IgD-negative memory B cell (primary cell): ENCODE measurements at regions not wholly inside any gene's neighbourhood (a gene's known extent, or its start where the extent isn't known, plus 50 kb on each side); places are given as distances from the start of the nearest gene placed in this dataset.
A peak's percentile ranks its signal among the peaks of the same experiment; 100 is the strongest.

Source experiments
- H3K27ac Mint-ChIP-seq, 3 donors: one replicate each; pipeline ENCODE4 v1.8.0; 2020 to 2022; ENCODE audit warnings: mild to moderate bottlenecking in 3 of 3, mixed read lengths in 3 of 3, moderate library complexity in 1 of 3
- H3K27me3 Mint-ChIP-seq: one replicate; pipeline ENCODE4 v1.8.0; 2021; ENCODE audit warnings: mixed read lengths
- H3K36me3 Mint-ChIP-seq: one replicate; pipeline ENCODE4 v1.8.0; 2020; ENCODE audit warnings: mild to moderate bottlenecking, mixed read lengths
- H3K4me1 Mint-ChIP-seq, 3 donors: one replicate each; pipeline ENCODE4 v1.8.0; 2020 to 2022; ENCODE audit warnings: mixed read lengths in 3 of 3, mild to moderate bottlenecking in 1 of 3
- H3K4me3 Mint-ChIP-seq, 4 donors: one replicate each; pipeline ENCODE4 v1.8.0; 2020 to 2022; ENCODE audit warnings: mild to moderate bottlenecking in 4 of 4, mixed read lengths in 4 of 4, moderate library complexity in 3 of 4
- H3K9me3 Mint-ChIP-seq, 3 donors: one replicate each; pipeline ENCODE4 v1.8.0; 2020 to 2021; ENCODE audit warnings: mixed read lengths in 3 of 3, mild to moderate bottlenecking in 1 of 3

DNA sequence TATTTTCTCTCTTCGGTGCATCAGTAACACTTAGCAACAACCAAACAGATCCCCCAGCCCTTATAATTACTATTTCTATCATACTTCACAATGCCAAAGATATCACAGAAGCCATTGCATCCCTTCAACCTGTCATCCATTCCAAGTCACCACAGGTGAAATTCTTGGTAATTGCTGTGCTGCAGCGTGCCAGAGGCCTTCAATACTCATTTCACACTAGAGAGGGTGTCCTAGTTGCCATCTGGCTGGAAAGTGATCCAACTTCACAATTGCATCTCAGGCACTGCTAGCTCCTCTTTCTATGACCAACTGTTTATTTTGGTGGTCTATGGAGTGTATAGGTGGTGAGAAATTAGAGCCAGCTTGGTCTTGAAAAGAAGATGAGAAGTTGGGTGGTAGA, 131.2 kb downstream of the NUP35 start:
- H3K9me3 Mint-ChIP-seq: no peaks in the 10 kb centered on the region

DNA sequence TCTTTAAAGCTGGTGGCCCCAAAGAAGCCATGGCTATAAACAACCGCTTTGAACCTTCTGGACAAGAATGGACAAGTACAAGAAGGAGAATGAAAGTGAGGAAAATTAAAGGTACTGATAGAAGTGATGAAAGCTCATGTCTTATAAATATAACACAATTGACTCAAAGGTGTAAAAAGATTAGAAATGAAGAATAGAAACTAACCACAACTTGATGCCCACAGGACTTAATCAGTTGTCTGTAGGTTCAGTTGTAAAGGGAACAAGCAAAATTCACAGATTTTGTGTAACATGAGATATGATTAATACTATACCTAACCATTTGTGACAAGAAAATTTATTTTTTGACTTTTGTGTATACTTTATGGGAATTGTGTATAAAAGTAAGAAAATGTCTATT, 135.7 kb downstream of the NUP35 start:
- Mint-ChIP-seq H3K27ac (no peak overlapping the region), H3K36me3 (peaks cover 1% of the 10 kb centered on the region), H3K4me1 (no peaks in the 10 kb centered on the region), H3K27me3 (peaks cover 5% of the 10 kb centered on the region), H3K9me3 (peaks cover 0 to 1% (median 0%) of the 10 kb centered on the region in 3 donors), H3K4me3 (no peak overlapping the region)

More for the DNA sequence above, 131.2 kb downstream of the NUP35 start:
- Mint-ChIP-seq H3K27ac (no peak overlapping the region), H3K4me1 (no peaks in the 10 kb centered on the region), H3K27me3 (no peaks in the 10 kb centered on the region), H3K4me3 (no peak overlapping the region), H3K36me3 (no peaks in the 10 kb centered on the region)

- Mint-ChIP-seq H3K27ac (no peak overlapping the region), H3K9me3 (peaks cover 0 to 1% (median 0%) of the 10 kb centered on the region in 3 donors), H3K27me3 (peaks cover 5% of the 10 kb centered on the region), H3K4me1 (no peaks in the 10 kb centered on the region), H3K4me3 (no peak overlapping the region), H3K36me3 (peaks cover 1% of the 10 kb centered on the region)
Measured at GRCh38 chr2:183260527-183260926, 136.3 kb downstream of the NUP35 start.

DNA sequence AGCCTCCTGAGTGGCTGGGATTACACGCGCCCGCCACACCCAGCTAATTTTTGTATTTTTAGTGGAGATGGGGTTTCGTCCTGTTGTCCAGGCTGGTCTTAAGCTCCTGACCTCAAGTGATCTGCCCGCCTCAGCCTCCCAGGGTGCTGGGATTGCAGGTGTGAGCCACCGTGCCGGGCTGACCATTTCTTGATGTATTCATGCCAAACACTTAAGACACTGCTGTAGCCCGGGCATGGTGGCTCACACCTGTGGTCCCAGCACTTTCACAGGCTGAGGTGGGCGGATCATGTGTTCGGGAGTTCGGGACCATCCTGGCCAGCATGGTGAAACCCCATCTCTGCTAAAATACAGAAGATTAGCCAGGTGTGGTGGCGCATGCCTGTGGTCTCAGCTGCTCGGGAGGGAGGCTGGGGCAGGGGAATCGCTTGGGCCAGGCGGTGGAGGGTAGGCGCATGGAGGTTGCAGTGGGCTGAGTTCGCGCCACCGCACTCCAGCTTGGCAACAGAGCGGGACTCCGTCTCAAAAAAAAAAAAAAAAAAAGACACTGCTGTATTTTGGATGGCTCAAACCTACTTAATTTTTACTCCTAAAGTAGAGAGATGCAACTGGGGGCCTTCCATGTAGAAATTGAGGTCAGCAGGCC, 140.8 kb downstream of the NUP35 start:
- Mint-ChIP-seq H3K27me3 (peaks cover 5% of the 10 kb centered on the region), H3K4me1 (peaks cover 0 to 7% (median 0%) of the 10 kb centered on the region in 3 donors), H3K4me3 (no peak overlapping the region), H3K9me3 (peaks cover 1 to 3% (median 2%) of the 10 kb centered on the region in 3 donors), H3K27ac (no peak overlapping the region), H3K36me3 (peaks cover 1% of the 10 kb centered on the region)

DNA sequence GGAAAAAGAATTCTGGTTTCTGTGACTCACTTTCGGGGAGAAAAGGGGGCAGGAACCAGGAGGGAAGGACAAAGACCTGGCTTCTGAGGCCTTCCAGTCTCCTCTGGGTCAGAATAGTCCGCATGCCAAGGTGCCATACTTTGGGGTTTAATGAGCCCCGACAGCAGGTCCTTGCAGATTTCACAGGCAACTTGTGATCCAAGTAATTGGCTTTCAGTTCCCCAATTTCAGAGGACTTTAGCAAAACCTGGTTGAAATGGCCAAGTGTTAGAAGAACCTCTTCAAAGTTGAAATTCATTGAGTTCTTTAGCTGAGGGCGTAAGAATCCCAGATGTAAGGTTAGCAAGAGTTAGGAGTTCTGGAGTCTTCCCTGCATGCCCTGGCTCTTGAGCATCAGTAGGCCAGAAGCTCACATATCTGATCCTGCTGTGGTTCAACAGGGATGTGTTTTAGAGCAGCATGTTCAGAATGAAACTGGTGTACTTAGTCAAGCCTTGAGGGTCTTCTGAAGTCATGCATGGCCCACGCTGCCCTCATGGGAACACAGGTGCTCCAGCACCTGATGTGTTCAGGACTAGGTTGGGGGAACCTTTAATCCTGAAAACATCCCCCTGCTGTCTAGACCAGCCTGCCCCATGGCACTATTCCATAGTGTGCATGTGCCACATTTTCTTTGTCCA, 143.0 kb downstream of the NUP35 start:
- H3K9me3 Mint-ChIP-seq: peaks cover 1 to 3% (median 2%) of the 10 kb centered on the region in 3 donors
- no peak overlapping the region for H3K4me3 Mint-ChIP-seq
- H3K27me3 Mint-ChIP-seq: peaks cover 2% of the 10 kb centered on the region

DNA sequence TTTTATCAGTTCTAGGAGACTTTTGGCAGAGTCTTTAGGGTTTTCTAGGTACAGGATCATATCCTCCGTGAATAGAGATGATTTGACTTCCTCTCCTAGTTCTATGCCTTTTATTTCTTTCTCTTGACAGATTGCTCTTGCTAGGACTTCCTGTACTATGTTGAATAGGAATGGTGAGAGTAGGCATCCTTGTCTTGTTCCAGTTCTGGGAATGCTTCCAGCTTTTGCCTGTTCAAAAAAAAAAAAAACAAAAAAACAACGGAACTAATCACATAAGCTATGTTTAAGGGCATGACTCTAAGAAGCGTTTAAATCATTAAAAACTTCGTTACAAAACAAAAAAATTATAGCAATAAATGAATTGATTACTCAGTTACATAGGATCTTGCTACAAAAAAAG, 145.7 kb downstream of the NUP35 start:
- Mint-ChIP-seq H3K4me3 (peak overlapping the region in 1 of 4 donors; percentile 38), H3K36me3 (peaks cover 2% of the 10 kb centered on the region), H3K27ac (no peak overlapping the region), H3K9me3 (peaks cover 0 to 3% (median 2%) of the 10 kb centered on the region in 3 donors), H3K4me1 (peaks cover 0 to 7% (median 0%) of the 10 kb centered on the region in 3 donors), H3K27me3 (peaks cover 2% of the 10 kb centered on the region)

More for the DNA sequence above, 143.0 kb downstream of the NUP35 start:
- H3K36me3 Mint-ChIP-seq: peaks cover 1% of the 10 kb centered on the region
- peaks cover 0 to 7% (median 0%) of the 10 kb centered on the region in 3 donors for H3K4me1 Mint-ChIP-seq
- H3K27ac Mint-ChIP-seq: no peak overlapping the region

- Mint-ChIP-seq H3K36me3 (peaks cover 1% of the 10 kb centered on the region), H3K27me3 (no peaks in the 10 kb centered on the region), H3K9me3 (no peaks in the 10 kb centered on the region), H3K4me3 (no peak overlapping the region), H3K4me1 (peaks cover 0 to 2% (median 0%) of the 10 kb centered on the region in 3 donors), H3K27ac (no peak overlapping the region)
Measured at GRCh38 chr2:183283209-183283608, 159.0 kb downstream of the NUP35 start.

- Mint-ChIP-seq H3K27me3 (no peaks in the 10 kb centered on the region), H3K4me1 (peaks cover 0 to 2% (median 0%) of the 10 kb centered on the region in 3 donors), H3K4me3 (no peak overlapping the region), H3K36me3 (peaks cover 1% of the 10 kb centered on the region), H3K27ac (no peak overlapping the region), H3K9me3 (no peaks in the 10 kb centered on the region)
Measured at GRCh38 chr2:183284606-183285005, 160.4 kb downstream of the NUP35 start.

- Mint-ChIP-seq H3K27ac (no peak overlapping the region), H3K27me3 (no peaks in the 10 kb centered on the region), H3K4me1 (peaks cover 0 to 2% (median 0%) of the 10 kb centered on the region in 3 donors), H3K9me3 (peaks cover 0 to 7% (median 0%) of the 10 kb centered on the region in 3 donors), H3K4me3 (no peak overlapping the region), H3K36me3 (no peaks in the 10 kb centered on the region)
Measured at GRCh38 chr2:183291436-183291835, 167.2 kb downstream of the NUP35 start.

GRCh38 chr2:183292028-183292427, 167.8 kb downstream of the NUP35 start:
- no peak overlapping the region for H3K27ac Mint-ChIP-seq
- no peak overlapping the region for H3K4me3 Mint-ChIP-seq
- H3K4me1 Mint-ChIP-seq: no peaks in the 10 kb centered on the region
- no peaks in the 10 kb centered on the region for H3K36me3 Mint-ChIP-seq
- peaks cover 0 to 7% (median 0%) of the 10 kb centered on the region in 3 donors for H3K9me3 Mint-ChIP-seq
- no peaks in the 10 kb centered on the region for H3K27me3 Mint-ChIP-seq

- Mint-ChIP-seq H3K36me3 (no peaks in the 10 kb centered on the region), H3K9me3 (peaks cover 0 to 5% (median 4%) of the 10 kb centered on the region in 3 donors), H3K4me1 (no peaks in the 10 kb centered on the region), H3K4me3 (no peak overlapping the region), H3K27me3 (no peaks in the 10 kb centered on the region), H3K27ac (no peak overlapping the region)
Measured at GRCh38 chr2:183339311-183339710, 215.1 kb downstream of the NUP35 start.

- Mint-ChIP-seq H3K9me3 (peaks cover 0 to 5% (median 4%) of the 10 kb centered on the region in 3 donors), H3K4me3 (no peak overlapping the region), H3K36me3 (no peaks in the 10 kb centered on the region), H3K27ac (no peak overlapping the region), H3K4me1 (no peaks in the 10 kb centered on the region), H3K27me3 (no peaks in the 10 kb centered on the region)
Measured at GRCh38 chr2:183341057-183341456, 216.8 kb downstream of the NUP35 start.

DNA sequence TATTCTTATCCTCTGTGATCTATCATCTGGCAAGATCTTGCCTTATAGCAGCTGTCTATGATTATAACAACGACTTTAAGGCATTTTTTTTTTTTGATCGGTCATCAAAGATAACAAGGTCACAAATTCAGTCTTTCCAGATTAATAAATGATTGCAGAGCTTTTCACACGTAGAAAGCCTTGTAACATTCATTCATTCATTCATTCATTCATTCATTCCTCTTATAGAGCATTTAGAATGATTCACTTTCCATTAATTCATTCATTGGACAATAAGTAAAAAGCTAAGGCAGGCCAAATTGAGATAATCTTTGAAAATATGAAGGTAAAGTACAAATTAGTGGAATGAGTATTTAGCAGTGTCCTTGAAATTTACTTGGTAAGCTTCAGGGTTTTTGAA, 223.7 kb downstream of the NUP35 start:
- Mint-ChIP-seq H3K9me3 (peaks cover 0 to 2% (median 0%) of the 10 kb centered on the region in 3 donors), H3K4me1 (peaks cover 7 to 24% (median 16%) of the 10 kb centered on the region in 3 donors), H3K27ac (no peak overlapping the region), H3K36me3 (no peaks in the 10 kb centered on the region), H3K4me3 (no peak overlapping the region), H3K27me3 (peaks cover 2% of the 10 kb centered on the region)

DNA sequence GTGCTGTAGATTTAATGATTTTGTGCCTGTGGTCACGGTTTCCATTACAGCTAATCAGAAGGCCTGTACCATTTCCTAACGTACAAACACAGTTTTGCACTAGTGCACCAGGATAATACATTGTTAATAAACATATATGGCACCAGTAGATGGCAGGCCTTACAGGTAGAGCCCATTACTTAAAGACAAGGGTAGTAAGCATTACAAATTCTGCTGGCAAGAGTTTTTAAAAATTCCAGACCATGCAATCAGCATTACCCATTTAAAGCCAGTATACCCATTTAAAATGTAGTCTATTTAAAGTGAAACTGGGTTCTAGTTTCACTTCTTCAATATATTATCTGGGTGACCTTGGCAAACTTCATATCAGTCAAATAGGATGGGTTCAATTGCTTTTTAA, 224.2 kb downstream of the NUP35 start:
- H3K27ac Mint-ChIP-seq: no peak overlapping the region
- H3K9me3 Mint-ChIP-seq: peaks cover 0 to 2% (median 0%) of the 10 kb centered on the region in 3 donors
- H3K27me3 Mint-ChIP-seq: peaks cover 2% of the 10 kb centered on the region
- no peaks in the 10 kb centered on the region for H3K36me3 Mint-ChIP-seq
- H3K4me1 Mint-ChIP-seq: peaks cover 7 to 24% (median 16%) of the 10 kb centered on the region in 3 donors
- H3K4me3 Mint-ChIP-seq: no peak overlapping the region

GRCh38 chr2:183349091-183349490, 224.8 kb downstream of the NUP35 start:
- peak overlapping the region in 3 of 4 donors; percentile 29 to 76 (median 60) for H3K4me3 Mint-ChIP-seq
- peaks cover 0 to 2% (median 0%) of the 10 kb centered on the region in 3 donors for H3K9me3 Mint-ChIP-seq
- H3K4me1 Mint-ChIP-seq: peaks cover 7 to 24% (median 16%) of the 10 kb centered on the region in 3 donors
- H3K27ac Mint-ChIP-seq: no peak overlapping the region
- no peaks in the 10 kb centered on the region for H3K36me3 Mint-ChIP-seq
- H3K27me3 Mint-ChIP-seq: peaks cover 2% of the 10 kb centered on the region
